HG03521 (cell line): ENCODE measurements at regions not wholly inside any gene's neighbourhood (a gene's known extent, or its start where the extent isn't known, plus 50 kb on each side); places are given as distances from the start of the nearest gene placed in this dataset.

Experiments
- ATAC-seq: cut with Tn5 transposase; IDR thresholded peaks from one replicate; pipeline ENCODE4 v1.9.1; 2021; ENCODE audit warnings: mild to moderate bottlenecking, moderate library complexity; ENCODE audit not compliant: unreplicated experiment

GRCh38 chr6:66740346-66740745, 1033.3 kb upstream of the EYS start:
- ATAC-seq: no peak

- no peak for ATAC-seq
Observed at GRCh38 chr6:66735106-66735890, 1028.3 kb upstream of the EYS start.

- ATAC-seq: no peak
Observed at GRCh38 chr6:66731310-66731709, 1024.3 kb upstream of the EYS start.

- no peak for ATAC-seq
Observed at GRCh38 chr6:66725670-66726069, 1018.6 kb upstream of the EYS start.

GRCh38 chr6:66717801-66718200, 1010.8 kb upstream of the EYS start:
- no peak for ATAC-seq

GRCh38 chr6:66699385-66699784, 992.4 kb upstream of the EYS start:
- no peak for ATAC-seq

- no peak for ATAC-seq
Observed at GRCh38 chr6:66689608-66690007, 982.6 kb upstream of the EYS start.

- no peak for ATAC-seq
Observed at GRCh38 chr6:66687611-66688140, 980.6 kb upstream of the EYS start.

GRCh38 chr6:66675906-66676305, 968.9 kb upstream of the EYS start:
- no peak for ATAC-seq

- no peak for ATAC-seq
Observed at GRCh38 chr6:66664112-66664511, 957.1 kb upstream of the EYS start.

GRCh38 chr6:66662721-66663507, 955.9 kb upstream of the EYS start:
- no peak for ATAC-seq

GRCh38 chr6:66662196-66662595, 955.2 kb upstream of the EYS start:
- no peak for ATAC-seq

GRCh38 chr6:66655420-66655819, 948.4 kb upstream of the EYS start:
- no peak for ATAC-seq

- ATAC-seq: no peak
Observed at GRCh38 chr6:66638518-66638917, 931.5 kb upstream of the EYS start.

- ATAC-seq: no peak
Observed at GRCh38 chr6:66638099-66638498, 931.1 kb upstream of the EYS start.

GRCh38 chr6:66628917-66629316, 921.9 kb upstream of the EYS start:
- no peak for ATAC-seq

GRCh38 chr6:66623050-66623449, 916.0 kb upstream of the EYS start:
- ATAC-seq: no peak

- ATAC-seq: no peak
Observed at GRCh38 chr6:66605971-66606370, 898.9 kb upstream of the EYS start.

GRCh38 chr6:66605011-66605410, 898.0 kb upstream of the EYS start:
- ATAC-seq: no peak

- ATAC-seq: no peak
Observed at GRCh38 chr6:66599541-66599940, 892.5 kb upstream of the EYS start.

- ATAC-seq: no peak
Observed at GRCh38 chr6:66578362-66578761, 871.3 kb upstream of the EYS start.

GRCh38 chr6:66568271-66568670, 861.2 kb upstream of the EYS start:
- no peak for ATAC-seq
